ENCODE measurements at regions not wholly inside any gene's neighbourhood (a gene's known extent, or its start where the extent isn't known, plus 50 kb on each side); places are given as distances from the start of the nearest gene placed in this dataset.
"Not testable (repeated sequence)": the region's sequence is repeated elsewhere in the genome, so short reads cannot be mapped to it uniquely, and the experiment has no call there.

GRCh38 chr1:224819861-224820260, 109.6 kb upstream of the DNAH14 start:
- POLR2A ChIA-PET, result no interaction called here

DNA sequence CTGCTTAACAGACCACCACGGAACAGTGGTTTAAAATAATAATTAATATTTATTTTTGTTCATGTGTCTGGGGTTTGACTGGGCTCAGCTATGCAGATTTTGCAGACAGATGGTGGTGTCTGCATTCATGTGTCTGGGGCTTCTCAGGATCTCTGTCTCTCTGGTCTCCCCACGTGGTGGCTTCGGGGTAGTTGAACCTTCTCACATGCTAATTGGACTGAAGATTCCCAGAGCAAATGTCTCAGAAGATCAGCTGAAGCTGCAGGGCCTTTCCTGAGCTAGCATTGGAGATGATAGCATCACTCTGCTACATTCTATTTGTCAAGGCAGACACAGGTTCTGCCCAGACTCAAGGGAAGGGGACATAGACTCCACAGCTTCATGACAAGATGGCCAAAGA, 109.1 kb upstream of the DNAH14 start:
- no peaks in the 10 kb centered on the region for H3K9me2 ChIP-seq
- no peaks in the 10 kb centered on the region for H3K79me2 ChIP-seq (ENCODE audit: insufficient read depth)
- H3K9ac ChIP-seq, result no peak overlapping the region
- ChIA-PET POLR2A (no interaction called here), CTCF (no interaction called here)
- 0 out of 2 replicates have a peak, but pooled peaks cover 4% of the 10 kb centered on the region for H3K9me3 ChIP-seq
- H3K4me2 ChIP-seq, result no peak overlapping the region
- peaks cover 5% of the 10 kb centered on the region; the same call in 1 of the 2 replicates for H3K27me3 ChIP-seq (ENCODE audit: insufficient read depth)
- H2AFZ ChIP-seq (ENCODE audit: low read depth), result no peak overlapping the region
- no peaks in the 10 kb centered on the region for H4K20me1 ChIP-seq (ENCODE audit: insufficient read depth)
- H3K27ac ChIP-seq (ENCODE audit: low read depth in 2 of 2, low read length in 1 of 2), result no peak overlapping the region
- H3K4me1 ChIP-seq (ENCODE audit: control insufficient read depth in 1 of 2, insufficient read depth in 2 of 2, low read depth in 1 of 2, low read length in 1 of 2), result no peaks in the 10 kb centered on the region
- WGBS (ENCODE audit: low lambda C conversion rate), result 0% methylated on average over 3 of the region's 3 CpGs
- no peaks in the 10 kb centered on the region for H3F3A ChIP-seq (replicated peaks; ENCODE audit: insufficient read depth)
- TF ChIP-seq JUND (IDR thresholded peaks at IDR 0.05) (no peak), ZBTB33 (IDR thresholded peaks at IDR 0.05; ENCODE audit: borderline replicate concordance, low read depth) (no peak), RXRA (IDR thresholded peaks at IDR 0.05; ENCODE audit: borderline replicate concordance, low read depth) (no peak), FOXM1 (IDR thresholded peaks at IDR 0.05; ENCODE audit: low read depth) (no peak), MEF2A (IDR thresholded peaks at IDR 0.05; ENCODE audit: borderline replicate concordance, low read depth) (no peak)
- TF ChIP-seq, protein P1, sequence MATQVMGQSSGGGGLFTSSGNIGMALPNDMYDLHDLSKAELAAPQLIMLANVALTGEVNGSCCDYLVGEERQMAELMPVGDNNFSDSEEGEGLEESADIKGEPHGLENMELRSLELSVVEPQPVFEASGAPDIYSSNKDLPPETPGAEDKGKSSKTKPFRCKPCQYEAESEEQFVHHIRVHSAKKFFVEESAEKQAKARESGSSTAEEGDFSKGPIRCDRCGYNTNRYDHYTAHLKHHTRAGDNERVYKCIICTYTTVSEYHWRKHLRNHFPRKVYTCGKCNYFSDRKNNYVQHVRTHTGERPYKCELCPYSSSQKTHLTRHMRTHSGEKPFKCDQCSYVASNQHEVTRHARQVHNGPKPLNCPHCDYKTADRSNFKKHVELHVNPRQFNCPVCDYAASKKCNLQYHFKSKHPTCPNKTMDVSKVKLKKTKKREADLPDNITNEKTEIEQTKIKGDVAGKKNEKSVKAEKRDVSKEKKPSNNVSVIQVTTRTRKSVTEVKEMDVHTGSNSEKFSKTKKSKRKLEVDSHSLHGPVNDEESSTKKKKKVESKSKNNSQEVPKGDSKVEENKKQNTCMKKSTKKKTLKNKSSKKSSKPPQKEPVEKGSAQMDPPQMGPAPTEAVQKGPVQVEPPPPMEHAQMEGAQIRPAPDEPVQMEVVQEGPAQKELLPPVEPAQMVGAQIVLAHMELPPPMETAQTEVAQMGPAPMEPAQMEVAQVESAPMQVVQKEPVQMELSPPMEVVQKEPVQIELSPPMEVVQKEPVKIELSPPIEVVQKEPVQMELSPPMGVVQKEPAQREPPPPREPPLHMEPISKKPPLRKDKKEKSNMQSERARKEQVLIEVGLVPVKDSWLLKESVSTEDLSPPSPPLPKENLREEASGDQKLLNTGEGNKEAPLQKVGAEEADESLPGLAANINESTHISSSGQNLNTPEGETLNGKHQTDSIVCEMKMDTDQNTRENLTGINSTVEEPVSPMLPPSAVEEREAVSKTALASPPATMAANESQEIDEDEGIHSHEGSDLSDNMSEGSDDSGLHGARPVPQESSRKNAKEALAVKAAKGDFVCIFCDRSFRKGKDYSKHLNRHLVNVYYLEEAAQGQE (IDR thresholded peaks at IDR 0.05; ENCODE audit: low read depth, low read length), result no peak
- TF ChIP-seq, protein P2, sequence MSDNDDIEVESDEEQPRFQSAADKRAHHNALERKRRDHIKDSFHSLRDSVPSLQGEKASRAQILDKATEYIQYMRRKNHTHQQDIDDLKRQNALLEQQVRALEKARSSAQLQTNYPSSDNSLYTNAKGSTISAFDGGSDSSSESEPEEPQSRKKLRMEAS (IDR thresholded peaks at IDR 0.05; ENCODE audit: low read depth), result no peak
- DNase-seq, result no peak
- no peak overlapping the region for H3K4me3 ChIP-seq (ENCODE audit: low read depth in 2 of 2, low read length in 1 of 2)
- no peaks in the 10 kb centered on the region for H3K36me3 ChIP-seq (replicated peaks in 1 of 2; ENCODE audit: control insufficient read depth in 1 of 2, insufficient read depth in 2 of 2, low read length in 1 of 2)

More at GRCh38 chr1:224819861-224820260, 109.6 kb upstream of the DNAH14 start:
- Histone ChIP-seq H2AFZ (ENCODE audit: low read depth) (no peak overlapping the region), H3K4me2 (no peak overlapping the region), H3K4me1 (ENCODE audit: control insufficient read depth in 1 of 2, insufficient read depth in 2 of 2, low read depth in 1 of 2, low read length in 1 of 2) (no peaks in the 10 kb centered on the region), H3K36me3 (replicated peaks in 1 of 2; ENCODE audit: control insufficient read depth in 1 of 2, insufficient read depth in 2 of 2, low read length in 1 of 2) (no peaks in the 10 kb centered on the region), H3K79me2 (ENCODE audit: insufficient read depth) (no peaks in the 10 kb centered on the region), H3K4me3 (ENCODE audit: low read depth in 2 of 2, low read length in 1 of 2) (no peak overlapping the region), H4K20me1 (ENCODE audit: insufficient read depth) (no peaks in the 10 kb centered on the region), H3K9me3 (0 out of 2 replicates have a peak, but pooled peaks cover 4% of the 10 kb centered on the region), H3F3A (replicated peaks; ENCODE audit: insufficient read depth) (no peaks in the 10 kb centered on the region), H3K9ac (no peak overlapping the region), H3K9me2 (no peaks in the 10 kb centered on the region), H3K27me3 (ENCODE audit: insufficient read depth) (peaks cover 5% of the 10 kb centered on the region; the same call in 1 of the 2 replicates), H3K27ac (ENCODE audit: low read depth in 2 of 2, low read length in 1 of 2) (no peak overlapping the region)
- 25% methylated on average over 3 of the region's 3 CpGs for WGBS (ENCODE audit: low lambda C conversion rate)
- no peak for DNase-seq
- CTCF ChIA-PET, result no interaction called here
- TF ChIP-seq FOXM1 (IDR thresholded peaks at IDR 0.05; ENCODE audit: low read depth) (no peak), MXI1 (IDR thresholded peaks at IDR 0.05; ENCODE audit: low read depth, low read length) (no peak), YY1 (IDR thresholded peaks at IDR 0.05; ENCODE audit: low read depth) (no peak), FOSL2 (IDR thresholded peaks at IDR 0.05; ENCODE audit: borderline replicate concordance, low read depth) (no peak), JUND (IDR thresholded peaks at IDR 0.05) (no peak), TEAD4 (IDR thresholded peaks at IDR 0.05; ENCODE audit: borderline replicate concordance, insufficient read depth) (no peak)
- TF ChIP-seq, protein P3, sequence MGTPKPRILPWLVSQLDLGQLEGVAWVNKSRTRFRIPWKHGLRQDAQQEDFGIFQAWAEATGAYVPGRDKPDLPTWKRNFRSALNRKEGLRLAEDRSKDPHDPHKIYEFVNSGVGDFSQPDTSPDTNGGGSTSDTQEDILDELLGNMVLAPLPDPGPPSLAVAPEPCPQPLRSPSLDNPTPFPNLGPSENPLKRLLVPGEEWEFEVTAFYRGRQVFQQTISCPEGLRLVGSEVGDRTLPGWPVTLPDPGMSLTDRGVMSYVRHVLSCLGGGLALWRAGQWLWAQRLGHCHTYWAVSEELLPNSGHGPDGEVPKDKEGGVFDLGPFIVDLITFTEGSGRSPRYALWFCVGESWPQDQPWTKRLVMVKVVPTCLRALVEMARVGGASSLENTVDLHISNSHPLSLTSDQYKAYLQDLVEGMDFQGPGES (IDR thresholded peaks at IDR 0.05; ENCODE audit: low read depth, low read length), result no peak
- TF ChIP-seq, protein P4, sequence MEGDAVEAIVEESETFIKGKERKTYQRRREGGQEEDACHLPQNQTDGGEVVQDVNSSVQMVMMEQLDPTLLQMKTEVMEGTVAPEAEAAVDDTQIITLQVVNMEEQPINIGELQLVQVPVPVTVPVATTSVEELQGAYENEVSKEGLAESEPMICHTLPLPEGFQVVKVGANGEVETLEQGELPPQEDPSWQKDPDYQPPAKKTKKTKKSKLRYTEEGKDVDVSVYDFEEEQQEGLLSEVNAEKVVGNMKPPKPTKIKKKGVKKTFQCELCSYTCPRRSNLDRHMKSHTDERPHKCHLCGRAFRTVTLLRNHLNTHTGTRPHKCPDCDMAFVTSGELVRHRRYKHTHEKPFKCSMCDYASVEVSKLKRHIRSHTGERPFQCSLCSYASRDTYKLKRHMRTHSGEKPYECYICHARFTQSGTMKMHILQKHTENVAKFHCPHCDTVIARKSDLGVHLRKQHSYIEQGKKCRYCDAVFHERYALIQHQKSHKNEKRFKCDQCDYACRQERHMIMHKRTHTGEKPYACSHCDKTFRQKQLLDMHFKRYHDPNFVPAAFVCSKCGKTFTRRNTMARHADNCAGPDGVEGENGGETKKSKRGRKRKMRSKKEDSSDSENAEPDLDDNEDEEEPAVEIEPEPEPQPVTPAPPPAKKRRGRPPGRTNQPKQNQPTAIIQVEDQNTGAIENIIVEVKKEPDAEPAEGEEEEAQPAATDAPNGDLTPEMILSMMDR (IDR thresholded peaks at IDR 0.05), result no peak

DNA sequence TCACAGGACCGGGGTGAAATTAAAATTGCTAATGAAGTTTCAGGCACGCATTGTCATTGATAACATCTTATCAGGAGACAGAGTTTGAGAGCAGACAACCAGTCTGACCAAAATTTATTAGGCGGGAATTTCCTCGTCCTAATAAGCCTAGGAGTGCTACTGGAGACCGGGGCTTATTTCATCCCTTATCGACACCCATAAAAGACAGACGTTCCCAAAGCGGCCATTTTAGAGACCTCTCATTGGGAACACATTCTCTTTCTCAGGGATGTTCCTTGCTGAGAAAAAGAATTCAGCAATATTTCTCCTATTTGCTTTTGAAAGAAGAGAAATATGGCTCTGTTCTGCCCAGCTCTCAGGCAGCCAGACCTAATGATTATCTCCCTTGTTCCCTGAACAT, 107.7 kb upstream of the DNAH14 start:
- WGBS (ENCODE audit: low lambda C conversion rate), result 19% methylated on average over 8 of the region's 8 CpGs
- H2AFZ ChIP-seq (ENCODE audit: low read depth), result not testable (repeated sequence)

More for the DNA sequence above, 107.7 kb upstream of the DNAH14 start:
- H3K4me3 ChIP-seq (ENCODE audit: low read depth in 2 of 2, low read length in 1 of 2); POLR2A ChIA-PET; H3F3A ChIP-seq (replicated peaks; ENCODE audit: insufficient read depth); H3K9ac ChIP-seq; DNase-seq; H3K4me2 ChIP-seq; H3K36me3 ChIP-seq (replicated peaks in 1 of 2; ENCODE audit: control insufficient read depth in 1 of 2, insufficient read depth in 2 of 2, low read length in 1 of 2); H3K27me3 ChIP-seq (ENCODE audit: insufficient read depth); H3K9me3 ChIP-seq; H3K9me2 ChIP-seq; H3K27ac ChIP-seq (ENCODE audit: low read depth in 2 of 2, low read length in 1 of 2); H3K4me1 ChIP-seq (ENCODE audit: control insufficient read depth in 1 of 2, insufficient read depth in 2 of 2, low read depth in 1 of 2, low read length in 1 of 2); H4K20me1 ChIP-seq (ENCODE audit: insufficient read depth); H3K79me2 ChIP-seq (ENCODE audit: insufficient read depth): not testable (repeated sequence)
- CTCF ChIA-PET, result interaction anchor here (0.9 kb wide), 1 partner anchor 29 kb away, joined by 3 read pairs; no protein-coding TSS in a partner anchor

Measured in SK-N-SH (cell line).